Suprapubic skin (tissue), 3 donors: ENCODE measurements at regions not wholly inside any gene's neighbourhood (a gene's known extent, or its start where the extent isn't known, plus 50 kb on each side); places are given as distances from the start of the nearest gene placed in this dataset.

ENCODE experiments used
- CTCF ChIP-seq, 2 donors: fragments of 200-600 bp in 1 of 2; fragments of 450-650 bp in 1 of 2; sonication (generic) in 1 of 2; IDR thresholded peaks; one replicate each; pipeline ENCODE4 v1.5.1; 2016 to 2019; ENCODE audit warnings: antibody characterized with exemption in 2 of 2, mild to moderate bottlenecking in 1 of 2, moderate library complexity in 1 of 2
- EP300 ChIP-seq: sonication (generic); formaldehyde crosslinking; IDR thresholded peaks from one replicate; pipeline ENCODE4 v1.6.1; 2017; ENCODE audit warnings: antibody characterized with exemption

DNA sequence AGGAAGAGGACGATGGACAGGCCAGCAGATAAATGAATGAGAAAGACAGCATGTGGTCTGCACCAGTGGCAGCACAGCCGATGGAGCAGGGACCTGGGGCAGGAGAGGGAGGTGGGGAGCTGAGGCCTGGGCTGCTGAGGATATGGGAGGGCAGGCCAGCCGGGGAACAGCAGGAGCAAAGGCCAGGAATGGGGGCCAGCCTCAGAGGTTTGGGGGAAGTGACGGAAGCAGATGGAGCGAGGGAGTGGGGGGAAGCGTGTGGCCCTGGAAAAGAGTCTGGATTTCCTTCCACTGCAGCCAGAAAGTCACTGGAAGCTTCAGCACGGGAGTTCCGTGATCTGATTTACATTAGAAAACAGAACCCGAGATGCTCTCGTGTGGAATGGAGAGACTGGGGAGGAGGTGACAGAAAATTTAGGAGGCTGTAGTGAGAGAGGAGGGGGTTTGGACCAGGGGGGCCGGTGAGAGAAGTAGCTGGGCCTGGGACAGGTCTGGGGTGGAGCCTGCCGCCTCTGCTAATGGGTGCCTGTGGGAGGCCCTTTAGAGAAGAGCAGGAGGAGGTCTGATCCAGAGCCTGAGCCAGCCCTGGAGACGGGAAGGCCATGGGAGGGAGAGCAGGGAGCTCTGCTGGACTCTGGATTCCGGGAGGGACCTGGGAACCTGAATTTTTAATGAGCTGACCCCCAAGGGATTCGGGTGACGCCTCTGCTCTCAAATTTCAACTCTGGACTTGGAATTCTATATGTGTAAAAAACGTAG, 65.4 kb downstream of the TSPAN17 start:
- no peak for TF ChIP-seq CTCF (IDR thresholded peaks at IDR 0.05)
- no peak for TF ChIP-seq EP300
